HL-60 (cell line): ENCODE measurements at regions not wholly inside any gene's neighbourhood (a gene's known extent, or its start where the extent isn't known, plus 50 kb on each side); places are given as distances from the start of the nearest gene placed in this dataset.

Source experiments
- GABPA ChIP-seq: IDR thresholded peaks from 2 replicates; pipeline ENCODE4 v1.6.1; 2012; ENCODE audit warnings: low read depth
- POLR2AphosphoS5 ChIP-seq: IDR thresholded peaks from 2 replicates; pipeline ENCODE4 v1.6.1; 2012; ENCODE audit warnings: low read depth
- SPI1 ChIP-seq: IDR thresholded peaks from 2 replicates; pipeline ENCODE4 v1.6.1; 2012; ENCODE audit warnings: low read depth, mild to moderate bottlenecking, borderline replicate concordance
- TF ChIP-seq, protein P1 (sequence below): IDR thresholded peaks from one replicate; pipeline ENCODE4 v1.5.1; 2011; ENCODE audit warnings: low read length, control low read depth, inconsistent platforms; ENCODE audit not compliant: insufficient read depth

- TF ChIP-seq, protein P1, sequence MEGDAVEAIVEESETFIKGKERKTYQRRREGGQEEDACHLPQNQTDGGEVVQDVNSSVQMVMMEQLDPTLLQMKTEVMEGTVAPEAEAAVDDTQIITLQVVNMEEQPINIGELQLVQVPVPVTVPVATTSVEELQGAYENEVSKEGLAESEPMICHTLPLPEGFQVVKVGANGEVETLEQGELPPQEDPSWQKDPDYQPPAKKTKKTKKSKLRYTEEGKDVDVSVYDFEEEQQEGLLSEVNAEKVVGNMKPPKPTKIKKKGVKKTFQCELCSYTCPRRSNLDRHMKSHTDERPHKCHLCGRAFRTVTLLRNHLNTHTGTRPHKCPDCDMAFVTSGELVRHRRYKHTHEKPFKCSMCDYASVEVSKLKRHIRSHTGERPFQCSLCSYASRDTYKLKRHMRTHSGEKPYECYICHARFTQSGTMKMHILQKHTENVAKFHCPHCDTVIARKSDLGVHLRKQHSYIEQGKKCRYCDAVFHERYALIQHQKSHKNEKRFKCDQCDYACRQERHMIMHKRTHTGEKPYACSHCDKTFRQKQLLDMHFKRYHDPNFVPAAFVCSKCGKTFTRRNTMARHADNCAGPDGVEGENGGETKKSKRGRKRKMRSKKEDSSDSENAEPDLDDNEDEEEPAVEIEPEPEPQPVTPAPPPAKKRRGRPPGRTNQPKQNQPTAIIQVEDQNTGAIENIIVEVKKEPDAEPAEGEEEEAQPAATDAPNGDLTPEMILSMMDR: no peak
- TF ChIP-seq POLR2AphosphoS5 (no peak), GABPA (no peak), SPI1 (no peak)
Measured at GRCh38 chr11:119480380-119481020, 57.5 kb upstream of the THY1 start.
